ENCODE measurements at regions not wholly inside any gene's neighbourhood (a gene's known extent, or its start where the extent isn't known, plus 50 kb on each side); places are given as distances from the start of the nearest gene placed in this dataset.

- TF ChIP-seq, protein P1, sequence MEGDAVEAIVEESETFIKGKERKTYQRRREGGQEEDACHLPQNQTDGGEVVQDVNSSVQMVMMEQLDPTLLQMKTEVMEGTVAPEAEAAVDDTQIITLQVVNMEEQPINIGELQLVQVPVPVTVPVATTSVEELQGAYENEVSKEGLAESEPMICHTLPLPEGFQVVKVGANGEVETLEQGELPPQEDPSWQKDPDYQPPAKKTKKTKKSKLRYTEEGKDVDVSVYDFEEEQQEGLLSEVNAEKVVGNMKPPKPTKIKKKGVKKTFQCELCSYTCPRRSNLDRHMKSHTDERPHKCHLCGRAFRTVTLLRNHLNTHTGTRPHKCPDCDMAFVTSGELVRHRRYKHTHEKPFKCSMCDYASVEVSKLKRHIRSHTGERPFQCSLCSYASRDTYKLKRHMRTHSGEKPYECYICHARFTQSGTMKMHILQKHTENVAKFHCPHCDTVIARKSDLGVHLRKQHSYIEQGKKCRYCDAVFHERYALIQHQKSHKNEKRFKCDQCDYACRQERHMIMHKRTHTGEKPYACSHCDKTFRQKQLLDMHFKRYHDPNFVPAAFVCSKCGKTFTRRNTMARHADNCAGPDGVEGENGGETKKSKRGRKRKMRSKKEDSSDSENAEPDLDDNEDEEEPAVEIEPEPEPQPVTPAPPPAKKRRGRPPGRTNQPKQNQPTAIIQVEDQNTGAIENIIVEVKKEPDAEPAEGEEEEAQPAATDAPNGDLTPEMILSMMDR (IDR thresholded peaks at IDR 0.05): no peak
- TF ChIP-seq POLR2A (IDR thresholded peaks at IDR 0.05): no peak
- TF ChIP-seq POLR2AphosphoS5 (IDR thresholded peaks at IDR 0.05): no peak
These were observed 532.1 kb downstream of the GBA3 start for GRCh38 chr4:23224684-23225420.

Data from transverse colon (tissue), 4 donors.